ENCODE measurements at regions not wholly inside any gene's neighbourhood (a gene's known extent, or its start where the extent isn't known, plus 50 kb on each side); places are given as distances from the start of the nearest gene placed in this dataset.
"Not testable (repeated sequence)": the region's sequence is repeated elsewhere in the genome, so short reads cannot be mapped to it uniquely, and the experiment has no call there.

GRCh38 chr6:137623293-137623692, 129.1 kb upstream of the OLIG3 start:
- no peak for DNase-seq (ENCODE audit: low spot score)

GRCh38 chr6:137625100-137625661, 131.0 kb upstream of the OLIG3 start:
- DNase-seq (ENCODE audit: low spot score): no peak

GRCh38 chr6:137625808-137626207, 131.6 kb upstream of the OLIG3 start:
- no peak for DNase-seq (ENCODE audit: low spot score)

GRCh38 chr6:137630666-137631065, 136.5 kb upstream of the OLIG3 start:
- no peak for DNase-seq (ENCODE audit: low spot score)

- DNase-seq (ENCODE audit: low spot score): no peak
Measured at GRCh38 chr6:137631323-137631722, 137.1 kb upstream of the OLIG3 start.

GRCh38 chr6:137634177-137634576, 140.0 kb upstream of the OLIG3 start:
- not testable (repeated sequence) for DNase-seq (ENCODE audit: low spot score)

GRCh38 chr6:137637121-137637520, 142.9 kb upstream of the OLIG3 start:
- DNase-seq (ENCODE audit: low spot score): no peak

- DNase-seq (ENCODE audit: low spot score): no peak
Measured at GRCh38 chr6:137638926-137639706, 144.9 kb upstream of the OLIG3 start.

GRCh38 chr6:137640086-137640485, 145.9 kb upstream of the OLIG3 start:
- peak; percentile 26 for DNase-seq (ENCODE audit: low spot score)

GRCh38 chr6:137641474-137642077, 147.4 kb upstream of the OLIG3 start:
- peak; percentile 85 for DNase-seq (ENCODE audit: low spot score)

- not testable (repeated sequence) for DNase-seq (ENCODE audit: low spot score)
Measured at GRCh38 chr6:137643210-137643609, 149.0 kb upstream of the OLIG3 start.

GRCh38 chr6:137643644-137644043, 149.4 kb upstream of the OLIG3 start:
- not testable (repeated sequence) for DNase-seq (ENCODE audit: low spot score)

- no peak for DNase-seq (ENCODE audit: low spot score)
Measured at GRCh38 chr6:137645850-137646249, 151.7 kb upstream of the OLIG3 start.

- DNase-seq (ENCODE audit: low spot score): no peak
Measured at GRCh38 chr6:137646484-137646883, 152.3 kb upstream of the OLIG3 start.

- DNase-seq (ENCODE audit: low spot score): no peak
Measured at GRCh38 chr6:137647762-137648447, 153.7 kb upstream of the OLIG3 start.

GRCh38 chr6:137650720-137651119, 156.5 kb upstream of the OLIG3 start:
- no peak for DNase-seq (ENCODE audit: low spot score)

- no peak for DNase-seq (ENCODE audit: low spot score)
Measured at GRCh38 chr6:137651178-137651577, 157.0 kb upstream of the OLIG3 start.

GRCh38 chr6:137651591-137652335, 157.6 kb upstream of the OLIG3 start:
- DNase-seq (ENCODE audit: low spot score): no peak

GRCh38 chr6:137652961-137653705, 158.9 kb upstream of the OLIG3 start:
- DNase-seq (ENCODE audit: low spot score): no peak

GRCh38 chr6:137653706-137654059, 159.5 kb upstream of the OLIG3 start:
- no peak for DNase-seq (ENCODE audit: low spot score)

GRCh38 chr6:137654365-137654981, 160.3 kb upstream of the OLIG3 start:
- no peak for DNase-seq (ENCODE audit: low spot score)

Measured in putamen (tissue), 1 donor.